Brain microvascular endothelial cell (primary cell): ENCODE measurements at regions not wholly inside any gene's neighbourhood (a gene's known extent, or its start where the extent isn't known, plus 50 kb on each side); places are given as distances from the start of the nearest gene placed in this dataset.

Experiments
- DNase-seq: peaks from one replicate; pipeline ENCODE4 v3.0.0-alpha.2; 2020
- H3K27ac ChIP-seq: fragments of 250-450 bp; sonication (Bioruptor Pico); 2 replicates; pipeline ENCODE4 v1.5.1; 2020; ENCODE audit warnings: mild to moderate bottlenecking, moderate library complexity
- H3K27me3 ChIP-seq: fragments of 250-450 bp; sonication (Bioruptor Pico); replicated peaks from 2 replicates; pipeline ENCODE4 v1.5.1; 2020; ENCODE audit warnings: mild to moderate bottlenecking
- H3K36me3 ChIP-seq: fragments of 250-450 bp; sonication (Bioruptor Pico); replicated peaks from 2 replicates; pipeline ENCODE4 v1.5.1; 2020; ENCODE audit warnings: mild to moderate bottlenecking
- H3K4me3 ChIP-seq: 2 replicates; pipeline ENCODE4 v1.5.1; 2011; ENCODE audit warnings: low read depth, mild to moderate bottlenecking, control low read depth, low read length, moderate library complexity
- CTCF ChIP-seq: IDR thresholded peaks from 2 replicates; pipeline ENCODE4 v1.5.1; 2011; ENCODE audit warnings: low read depth, mild to moderate bottlenecking, moderate library complexity, low read length, control low read depth, inconsistent platforms; ENCODE audit errors: missing control alignments
- in situ Hi-C: cut with HindIII; loops from 2 replicates; pipeline ENCODE4 v1.10.0; 2017; ENCODE audit warnings: low sequenced_read_pairs, low pct_ligation_motif_present

- Histone ChIP-seq H3K27ac (peak overlapping the region; percentile 95), H3K27me3 (no peaks in the 10 kb centered on the region), H3K36me3 (no peaks in the 10 kb centered on the region), H3K4me3 (no peak overlapping the region)
- TF ChIP-seq CTCF: no peak
- in situ Hi-C loops: no loop called here
- DNase-seq: no peak
Measured at GRCh38 chr3:177976866-177977265, 559.4 kb upstream of the KCNMB2 start.

GRCh38 chr3:177977381-177978158, 558.7 kb upstream of the KCNMB2 start:
- DNase-seq: peak; percentile 89
- Histone ChIP-seq H3K27ac (peak overlapping the region; percentile 95), H3K4me3 (no peak overlapping the region), H3K36me3 (no peaks in the 10 kb centered on the region), H3K27me3 (no peaks in the 10 kb centered on the region)
- in situ Hi-C loops: no loop called here
- TF ChIP-seq CTCF: no peak

- Histone ChIP-seq H3K27ac (peak overlapping the region; percentile 95), H3K36me3 (no peaks in the 10 kb centered on the region), H3K27me3 (no peaks in the 10 kb centered on the region), H3K4me3 (no peak overlapping the region)
- no peak for DNase-seq
- no peak for TF ChIP-seq CTCF
- in situ Hi-C loops: no loop called here
Measured at GRCh38 chr3:177978946-177979345, 557.3 kb upstream of the KCNMB2 start.

- TF ChIP-seq CTCF: no peak
- in situ Hi-C loops: no loop called here
- Histone ChIP-seq H3K27me3 (no peaks in the 10 kb centered on the region), H3K27ac (no peak overlapping the region), H3K4me3 (no peak overlapping the region), H3K36me3 (no peaks in the 10 kb centered on the region)
- no peak for DNase-seq
Measured at GRCh38 chr3:177979703-177980102, 556.5 kb upstream of the KCNMB2 start.

- Histone ChIP-seq H3K27ac (peak overlapping the region; percentile 14), H3K4me3 (no peak overlapping the region), H3K27me3 (no peaks in the 10 kb centered on the region), H3K36me3 (no peaks in the 10 kb centered on the region)
- in situ Hi-C loops: no loop called here
- no peak for DNase-seq
- no peak for TF ChIP-seq CTCF
Measured at GRCh38 chr3:177981576-177981975, 554.7 kb upstream of the KCNMB2 start.

- TF ChIP-seq CTCF: no peak
- Histone ChIP-seq H3K4me3 (no peak overlapping the region), H3K27ac (peak overlapping the region; percentile 14), H3K27me3 (no peaks in the 10 kb centered on the region), H3K36me3 (no peaks in the 10 kb centered on the region)
- in situ Hi-C loops: no loop called here
- no peak for DNase-seq
Measured at GRCh38 chr3:177982034-177982433, 554.2 kb upstream of the KCNMB2 start.
